Kidney (tissue), 13 donors: ENCODE measurements at regions not wholly inside any gene's neighbourhood (a gene's known extent, or its start where the extent isn't known, plus 50 kb on each side); places are given as distances from the start of the nearest gene placed in this dataset.
"Not testable (repeated sequence)": the region's sequence is repeated elsewhere in the genome, so short reads cannot be mapped to it uniquely, and the experiment has no call there.

ENCODE experiments used
- DNase-seq, 5 donors: peaks; one replicate each; pipeline ENCODE4 v3.0.0-alpha.2; 2013 to 2020
- FAIRE-seq: peaks from 2 replicates; lab custom pipeline; 2012; peaks lifted over from hg19 to GRCh38; lab: Jason Lieb, UNC
- H3K27ac ChIP-seq, 2 donors: one replicate each; pipeline ENCODE4 v1.7.0; 2013; ENCODE audit warnings: low read depth in 2 of 2, low read length in 2 of 2, inconsistent platforms in 1 of 2
- H3K27me3 ChIP-seq: one replicate; pipeline ENCODE4 v1.7.1; 2013; ENCODE audit warnings: low read length, inconsistent platforms; ENCODE audit not compliant: control insufficient read depth, insufficient read depth
- H3K36me3 ChIP-seq, 3 donors: one replicate each; pipeline versions ENCODE4 v1.7.0 to v1.7.1; 2013; ENCODE audit warnings: low read length in 3 of 3, control low read depth in 1 of 3, inconsistent platforms in 1 of 3; ENCODE audit not compliant: insufficient read depth in 3 of 3, control insufficient read depth in 2 of 3
- H3K4me1 ChIP-seq, 3 donors: one replicate each; pipeline versions ENCODE4 v1.7.0 to v1.7.1; 2013; ENCODE audit warnings: low read length in 3 of 3, inconsistent platforms in 1 of 3, low read depth in 1 of 3; ENCODE audit not compliant: control insufficient read depth in 2 of 3, insufficient read depth in 2 of 3
- H3K4me3 ChIP-seq, 3 donors: one replicate each; pipeline versions ENCODE4 v1.7.0 to v1.8.1; 2013; ENCODE audit warnings: low read length in 3 of 3, control low read depth in 1 of 3, inconsistent platforms in 1 of 3
- H3K9ac ChIP-seq, 3 donors: one replicate each; pipeline versions ENCODE4 v1.7.0 to v1.7.1; 2013; ENCODE audit warnings: low read length in 3 of 3, control low read depth in 1 of 3, inconsistent platforms in 1 of 3
- H3K9me3 ChIP-seq, 3 donors: one replicate each; pipeline versions ENCODE4 v1.7.0 to v1.7.1; 2013; ENCODE audit warnings: low read length in 3 of 3, control low read depth in 1 of 3, inconsistent platforms in 1 of 3; ENCODE audit not compliant: control insufficient read depth in 2 of 3, insufficient read depth in 1 of 3
- intact Hi-C: fragments of 100-400 bp; cut with DNase I; formaldehyde crosslinking; loops from one replicate; pipeline ENCODE4 v1.11.1; 2022
- TF ChIP-seq, protein P1 (sequence below): IDR thresholded peaks from 3 replicates; pipeline ENCODE4 v1.5.1; 2012; ENCODE audit warnings: mild to moderate bottlenecking, moderate library complexity, borderline replicate concordance; ENCODE audit not compliant: insufficient read depth; ENCODE audit errors: extremely low read depth
- donor health status: control.
- donor health status: control.
- donor health status: control.
- donor health status: control.
- donor health status: control.
- donor health status: DM: yes; HTN: yes; CAD: no.
- donor health status: Normal renal cell carcinoma (clear cell type).

DNA sequence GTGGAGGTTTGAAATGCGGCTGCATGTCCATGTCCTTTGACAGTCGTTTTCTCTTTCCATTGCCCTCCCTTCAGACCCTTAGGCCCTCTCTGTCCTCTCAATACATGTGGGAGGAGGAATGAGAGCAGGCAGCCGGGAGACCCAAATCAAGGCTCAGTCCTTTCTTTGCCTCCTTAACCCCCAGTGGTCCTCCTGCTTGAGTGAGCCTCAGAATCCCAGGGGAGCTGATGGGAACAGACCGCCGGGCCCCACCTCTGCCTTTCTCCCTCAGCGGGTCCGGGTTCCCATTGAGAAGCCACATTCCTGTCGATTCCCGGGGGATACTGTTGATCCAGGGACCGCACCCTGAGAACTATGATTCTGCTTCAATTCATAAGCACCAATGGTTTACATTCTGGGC, 77.9 kb upstream of the RFLNA start:
- Histone ChIP-seq H3K9me3 (peaks cover 0 to 6% (median 0%) of the 10 kb centered on the region in 3 donors), H3K36me3 (no peaks in the 10 kb centered on the region), H3K9ac (no peak overlapping the region), H3K4me3 (no peak overlapping the region), H3K4me1 (no peaks in the 10 kb centered on the region), H3K27ac (no peak overlapping the region), H3K27me3 (no peaks in the 10 kb centered on the region)
- DNase-seq, result no peak
- TF ChIP-seq, protein P1, sequence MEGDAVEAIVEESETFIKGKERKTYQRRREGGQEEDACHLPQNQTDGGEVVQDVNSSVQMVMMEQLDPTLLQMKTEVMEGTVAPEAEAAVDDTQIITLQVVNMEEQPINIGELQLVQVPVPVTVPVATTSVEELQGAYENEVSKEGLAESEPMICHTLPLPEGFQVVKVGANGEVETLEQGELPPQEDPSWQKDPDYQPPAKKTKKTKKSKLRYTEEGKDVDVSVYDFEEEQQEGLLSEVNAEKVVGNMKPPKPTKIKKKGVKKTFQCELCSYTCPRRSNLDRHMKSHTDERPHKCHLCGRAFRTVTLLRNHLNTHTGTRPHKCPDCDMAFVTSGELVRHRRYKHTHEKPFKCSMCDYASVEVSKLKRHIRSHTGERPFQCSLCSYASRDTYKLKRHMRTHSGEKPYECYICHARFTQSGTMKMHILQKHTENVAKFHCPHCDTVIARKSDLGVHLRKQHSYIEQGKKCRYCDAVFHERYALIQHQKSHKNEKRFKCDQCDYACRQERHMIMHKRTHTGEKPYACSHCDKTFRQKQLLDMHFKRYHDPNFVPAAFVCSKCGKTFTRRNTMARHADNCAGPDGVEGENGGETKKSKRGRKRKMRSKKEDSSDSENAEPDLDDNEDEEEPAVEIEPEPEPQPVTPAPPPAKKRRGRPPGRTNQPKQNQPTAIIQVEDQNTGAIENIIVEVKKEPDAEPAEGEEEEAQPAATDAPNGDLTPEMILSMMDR, result no peak
- FAIRE-seq, result no peak
- intact Hi-C loops, result no loop called here

DNA sequence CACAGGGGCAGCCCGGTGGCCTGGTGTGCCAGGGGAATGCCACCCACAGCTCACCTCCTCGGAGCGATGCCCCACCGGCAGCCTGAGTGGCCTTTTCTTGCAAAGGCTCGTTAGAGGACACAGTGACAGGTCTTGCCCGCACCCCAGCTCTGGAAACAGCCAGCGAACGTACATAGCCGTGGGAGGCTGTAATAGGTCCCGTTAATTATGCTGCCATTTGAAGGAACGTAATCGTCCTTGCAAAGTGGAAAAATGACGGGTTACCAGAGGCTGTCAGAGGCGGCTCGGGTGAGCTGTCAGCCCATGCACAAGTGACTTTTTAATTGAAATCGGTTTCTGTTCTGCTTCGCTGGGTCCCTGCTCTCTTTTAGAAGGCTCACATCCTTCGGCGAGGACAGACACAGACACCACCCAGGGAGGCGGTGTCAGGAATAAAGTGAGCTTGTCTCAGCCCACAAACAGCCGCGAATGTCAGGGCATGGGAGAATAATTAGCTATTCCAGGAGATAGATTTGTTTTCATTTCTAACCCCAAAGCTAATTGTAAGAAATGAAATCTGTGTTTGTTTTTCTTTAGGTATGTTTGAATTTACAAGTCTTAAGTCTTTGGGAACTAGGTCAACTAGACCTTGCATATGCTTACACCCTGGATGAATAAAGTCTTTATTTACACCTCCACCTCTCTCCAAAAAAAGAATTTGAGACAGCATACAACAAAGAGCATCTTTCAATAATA, 77.2 kb upstream of the RFLNA start:
- Histone ChIP-seq H3K4me1 (no peaks in the 10 kb centered on the region), H3K4me3 (peak overlapping the region in 2 of 3 donors; percentile 33 to 35), H3K36me3 (no peaks in the 10 kb centered on the region), H3K27me3 (no peaks in the 10 kb centered on the region), H3K9ac (no peak overlapping the region), H3K27ac (no peak overlapping the region), H3K9me3 (peaks cover 0 to 6% (median 0%) of the 10 kb centered on the region in 3 donors)
- intact Hi-C loops, result no loop called here
- peak in 4 of 5 donors; percentile 69 to 90 (median 84) for DNase-seq
- TF ChIP-seq, protein P1, result no peak
- no peak for FAIRE-seq

- FAIRE-seq, result no peak
- Histone ChIP-seq H3K4me1 (no peaks in the 10 kb centered on the region), H3K4me3 (no peak overlapping the region), H3K27ac (no peak overlapping the region), H3K36me3 (no peaks in the 10 kb centered on the region), H3K27me3 (no peaks in the 10 kb centered on the region), H3K9me3 (peaks cover 0 to 6% (median 0%) of the 10 kb centered on the region in 3 donors), H3K9ac (no peak overlapping the region)
- DNase-seq, result no peak
- TF ChIP-seq, protein P1, result no peak
- intact Hi-C loops, result no loop called here
Measured at GRCh38 chr12:124218243-124218560, 76.7 kb upstream of the RFLNA start.

- H3K36me3 ChIP-seq, H3K9me3 ChIP-seq, H3K4me3 ChIP-seq, intact Hi-C loops, H3K4me1 ChIP-seq, H3K27ac ChIP-seq, FAIRE-seq, DNase-seq, H3K27me3 ChIP-seq, H3K9ac ChIP-seq: not testable (repeated sequence)
Measured at GRCh38 chr12:124218650-124219049, 76.2 kb upstream of the RFLNA start.
